GM19397 (cell line): ENCODE measurements at regions not wholly inside any gene's neighbourhood (a gene's known extent, or its start where the extent isn't known, plus 50 kb on each side); places are given as distances from the start of the nearest gene placed in this dataset.
"Not testable (repeated sequence)": the region's sequence is repeated elsewhere in the genome, so short reads cannot be mapped to it uniquely, and the experiment has no call there.

ENCODE experiments used
- ATAC-seq: cut with Tn5 transposase; IDR thresholded peaks from one replicate; pipeline ENCODE4 v1.9.1; 2021; ENCODE audit warnings: mild to moderate bottlenecking, moderate library complexity; ENCODE audit not compliant: unreplicated experiment

- ATAC-seq = no peak
Measured at GRCh38 chr15:81781395-81781794, 264.4 kb downstream of the MEX3B start.

DNA sequence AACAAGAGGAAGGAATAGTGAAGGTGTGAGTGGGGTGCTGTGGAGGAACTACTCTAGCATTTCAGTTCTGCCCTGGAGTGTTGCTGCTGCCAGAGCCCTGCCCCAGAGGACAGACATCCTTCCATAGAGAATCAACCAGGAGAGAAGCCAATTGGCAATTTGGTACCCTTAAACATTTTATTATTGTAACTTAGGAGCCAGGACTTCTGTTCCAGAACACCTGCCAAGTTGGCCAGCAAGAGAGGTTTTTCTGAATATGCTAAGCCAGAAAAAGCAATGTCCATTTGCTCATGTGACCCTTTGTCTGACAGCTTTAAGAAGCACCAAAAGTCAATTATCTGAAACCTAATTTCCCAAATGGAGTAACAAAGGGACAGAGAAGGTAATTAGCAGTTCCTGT lies 264.9 kb downstream of the MEX3B start:
- no peak for ATAC-seq

DNA sequence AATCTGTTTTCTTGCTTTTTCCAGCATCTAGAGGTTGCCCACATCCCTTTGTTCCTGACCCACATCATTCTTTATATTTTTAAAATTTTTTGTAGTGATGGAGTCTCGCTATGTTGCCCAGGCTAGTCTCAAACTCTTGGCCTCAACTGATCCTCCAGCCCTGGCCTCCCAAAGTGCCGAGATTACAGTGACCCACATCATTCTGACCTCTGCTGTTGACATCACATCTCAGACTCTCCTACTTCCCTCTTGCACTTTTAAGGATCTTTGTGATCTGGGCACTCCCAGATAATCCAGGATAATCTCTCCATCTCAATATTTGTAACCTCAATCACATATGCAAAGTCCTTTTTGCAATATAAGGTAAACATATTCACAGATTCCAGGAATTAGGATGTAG lies 266.6 kb downstream of the MEX3B start:
- no peak for ATAC-seq

DNA sequence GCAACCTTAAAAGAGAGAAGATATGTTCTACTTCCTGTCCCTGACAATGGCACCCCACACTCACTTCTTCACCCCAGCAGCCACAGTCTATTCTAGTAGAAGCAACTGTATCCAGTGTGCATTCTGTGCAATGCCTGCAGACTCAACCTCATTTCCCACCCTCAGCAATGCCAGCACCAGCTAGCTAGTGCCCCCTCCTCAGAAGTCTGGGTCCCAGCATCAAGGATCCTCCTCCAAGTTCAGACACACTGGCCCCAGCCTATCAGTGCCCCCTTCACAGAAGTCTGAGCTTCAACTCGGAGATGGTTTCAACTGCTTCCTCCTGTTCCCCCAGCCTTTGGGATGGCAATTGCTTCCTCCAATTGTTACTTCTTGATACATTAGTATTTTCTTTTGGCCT lies 268.3 kb downstream of the MEX3B start:
- ATAC-seq = no peak

GRCh38 chr15:81776976-81777375 lies 268.8 kb downstream of the MEX3B start:
- ATAC-seq = no peak

GRCh38 chr15:81775779-81776178 lies 270.0 kb downstream of the MEX3B start:
- not testable (repeated sequence) for ATAC-seq

DNA sequence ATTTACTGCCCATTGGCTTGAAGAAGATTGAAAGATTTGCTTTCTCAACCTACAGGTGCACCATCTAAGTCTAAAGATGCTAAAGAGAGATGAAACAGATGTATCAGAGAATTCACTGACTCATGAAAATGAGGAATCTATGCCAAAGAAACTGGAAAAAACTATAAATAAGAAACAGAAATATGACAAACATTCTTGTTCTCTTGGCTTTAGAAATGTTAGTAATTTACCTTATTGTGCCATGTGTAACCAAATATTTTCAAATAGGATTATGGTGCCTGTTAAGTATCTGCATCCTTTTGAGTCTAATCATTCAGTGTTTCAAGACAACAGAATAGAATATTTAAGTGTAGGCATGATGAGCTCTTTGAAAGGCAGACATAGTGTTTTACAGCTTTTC lies 271.5 kb downstream of the MEX3B start:
- ATAC-seq = no peak

- ATAC-seq = no peak
Measured at GRCh38 chr15:81768773-81769172, 277.0 kb downstream of the MEX3B start.

DNA sequence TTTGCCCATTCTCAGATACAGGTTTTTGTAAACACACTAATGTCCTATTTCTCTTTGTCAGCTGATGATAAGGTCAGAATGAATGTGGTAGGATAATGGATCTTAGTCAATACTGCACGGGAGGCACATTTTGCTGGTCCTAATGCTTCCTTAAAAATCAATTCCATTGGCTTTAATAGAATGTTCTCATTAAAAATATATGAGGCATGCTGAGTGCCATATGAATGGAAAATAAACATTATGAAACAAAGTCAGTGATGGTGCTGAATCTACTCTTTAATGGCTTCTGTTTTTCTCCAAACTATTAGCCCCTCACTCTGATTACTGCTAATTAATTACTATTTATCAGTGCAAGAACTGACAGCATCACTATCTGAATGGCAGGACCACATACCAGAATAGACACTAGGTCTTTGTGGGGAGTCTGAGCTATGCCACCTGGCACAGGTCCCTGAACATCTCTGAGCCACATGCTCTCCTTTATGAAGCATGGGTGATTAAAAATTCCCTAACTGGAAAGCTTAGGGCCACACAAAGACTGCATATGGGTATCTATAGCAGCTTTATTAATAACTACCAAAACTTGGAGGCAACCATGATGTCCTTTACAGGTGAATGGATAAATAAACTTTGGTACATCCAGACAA lies 278.9 kb downstream of the MEX3B start:
- ATAC-seq = no peak

- no peak for ATAC-seq
Measured at GRCh38 chr15:81765816-81766215, 280.0 kb downstream of the MEX3B start.

- no peak for ATAC-seq
Measured at GRCh38 chr15:81763304-81763703, 282.5 kb downstream of the MEX3B start.

DNA sequence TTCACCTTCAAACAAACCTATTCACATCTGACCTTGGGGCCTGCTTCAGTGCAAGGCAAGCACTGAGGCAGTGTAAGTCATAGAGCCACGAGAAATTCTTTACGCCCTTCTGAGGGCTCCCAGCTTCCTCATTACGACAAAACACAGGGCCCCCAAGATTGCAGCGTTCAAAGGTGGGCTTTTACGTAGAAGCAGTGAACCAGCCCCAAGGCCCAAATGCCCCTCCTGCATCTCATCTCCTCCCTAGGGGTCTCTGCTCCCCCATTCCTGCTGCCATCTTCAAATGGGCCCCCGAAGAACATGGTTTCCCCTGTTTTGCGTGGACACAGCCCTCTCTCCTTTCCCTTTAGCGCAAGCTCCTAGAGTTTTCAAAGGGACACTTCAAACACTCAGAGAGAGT lies 285.1 kb downstream of the MEX3B start:
- ATAC-seq = no peak

- no peak for ATAC-seq
Measured at GRCh38 chr15:81758818-81759284, 287.0 kb downstream of the MEX3B start.

- no peak for ATAC-seq
Measured at GRCh38 chr15:81755626-81756025, 290.2 kb downstream of the MEX3B start.

DNA sequence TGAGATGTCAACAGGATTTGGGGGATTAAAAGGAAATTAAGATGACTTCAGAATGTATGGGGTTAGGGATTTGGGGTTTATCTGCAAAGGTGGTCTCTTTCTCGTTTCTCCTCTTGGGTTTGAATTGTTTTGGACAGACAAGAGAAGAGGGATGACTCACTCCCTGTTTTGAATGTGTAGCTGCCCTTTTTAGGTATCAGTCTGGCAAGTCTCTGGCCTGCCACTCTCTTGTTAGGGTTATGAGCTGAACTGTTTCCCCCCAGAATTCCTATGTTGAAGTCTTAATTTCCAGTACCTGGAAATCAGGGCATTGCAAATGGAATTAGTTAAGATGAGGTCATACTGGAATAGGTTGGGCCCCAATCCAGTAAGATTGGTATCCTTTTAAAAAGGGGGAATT lies 291.7 kb downstream of the MEX3B start:
- no peak for ATAC-seq

DNA sequence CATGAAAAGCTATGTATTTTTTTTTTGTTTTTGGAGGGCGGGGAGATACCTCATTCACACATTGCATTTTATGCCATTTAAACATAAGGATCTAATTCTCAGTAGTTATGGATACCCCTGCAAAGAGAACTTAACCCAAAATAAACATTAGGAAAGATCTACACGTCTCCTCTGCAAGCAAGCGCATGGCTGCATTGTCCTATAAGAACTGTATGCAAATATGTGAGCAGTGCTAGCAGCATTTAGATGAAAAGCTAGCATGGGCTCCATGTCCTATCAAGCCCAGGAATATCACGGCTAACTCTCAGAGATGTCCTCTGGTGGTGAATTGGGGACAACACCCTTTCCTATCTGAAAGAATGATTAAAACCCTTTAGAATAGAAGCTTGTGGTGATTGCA lies 292.8 kb downstream of the MEX3B start:
- no peak for ATAC-seq

- no peak for ATAC-seq
Measured at GRCh38 chr15:81752546-81752942, 293.3 kb downstream of the MEX3B start.

DNA sequence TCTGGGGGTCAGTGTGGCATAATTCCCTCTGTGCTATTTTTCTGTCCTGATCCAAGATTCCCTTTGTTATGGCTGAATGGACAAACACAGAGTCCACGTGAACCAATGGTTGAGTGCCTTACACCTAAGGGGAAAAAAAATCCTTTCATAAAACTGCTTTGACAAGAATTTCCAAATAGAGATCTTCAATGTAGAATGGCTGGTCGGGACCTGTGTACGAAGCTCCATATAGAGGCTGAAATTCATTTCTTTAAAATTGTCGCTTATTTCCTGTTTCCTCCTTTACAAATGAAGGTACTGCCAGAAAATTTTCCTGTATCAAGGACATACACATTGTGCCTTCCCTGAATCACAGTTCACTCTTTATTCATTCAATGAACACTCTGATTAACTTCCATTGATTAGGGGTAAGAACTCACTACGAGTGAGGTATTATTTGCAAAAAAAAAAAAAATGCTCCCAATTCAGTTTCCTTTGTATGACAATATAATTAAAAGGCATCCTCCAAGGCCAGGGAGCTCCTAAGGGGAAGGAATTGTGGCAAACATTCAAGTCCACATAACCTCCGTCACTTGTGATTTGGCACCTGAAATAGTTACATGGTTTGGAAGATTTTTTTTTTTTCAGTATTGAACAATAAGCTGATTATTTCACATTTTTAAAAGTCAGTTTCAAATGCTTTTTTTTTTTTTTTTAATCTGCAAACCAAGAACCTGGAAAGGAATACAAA lies 293.8 kb downstream of the MEX3B start:
- no peak for ATAC-seq

- ATAC-seq = no peak
Measured at GRCh38 chr15:81751256-81751655, 294.6 kb downstream of the MEX3B start.

- no peak for ATAC-seq
Measured at GRCh38 chr15:81749716-81750375, 296.0 kb downstream of the MEX3B start.

DNA sequence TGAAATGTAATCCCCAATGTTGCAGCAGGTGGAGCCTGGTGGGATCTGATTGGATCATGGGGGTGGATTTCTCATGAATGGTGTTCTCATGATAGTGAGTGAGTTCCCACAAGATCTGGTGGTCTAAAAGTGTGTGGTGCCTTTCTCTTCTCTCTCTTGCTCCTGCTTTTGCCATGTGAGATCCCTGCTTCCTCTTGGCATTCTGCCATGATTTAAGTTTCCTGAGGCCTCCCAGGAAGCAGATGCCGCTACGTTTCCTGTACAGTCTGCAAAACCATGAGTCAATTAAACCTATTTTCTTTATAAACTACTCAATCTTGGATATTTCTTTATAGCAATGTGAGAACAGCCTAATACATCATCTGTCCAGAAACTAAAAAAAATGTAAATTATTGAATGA lies 298.3 kb downstream of the MEX3B start:
- no peak for ATAC-seq

DNA sequence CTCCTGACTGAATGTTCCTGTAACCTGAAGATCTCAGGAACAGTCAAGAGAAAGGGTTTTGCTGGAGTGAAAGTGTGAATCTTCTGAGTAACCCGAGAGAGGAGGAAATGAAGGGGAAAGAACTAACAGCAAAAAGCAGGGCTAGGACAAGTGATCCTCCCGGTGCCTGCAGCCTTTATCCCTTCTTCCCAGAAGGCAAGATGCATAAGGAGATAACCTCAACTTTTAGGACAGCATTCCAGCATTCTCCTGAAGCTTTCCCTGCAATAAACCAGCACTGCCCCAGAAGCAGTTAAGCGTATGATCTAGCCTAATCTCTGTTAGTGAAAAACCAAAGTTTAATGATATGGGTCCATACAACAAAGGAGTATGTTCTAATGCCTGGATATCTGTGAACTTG lies 298.8 kb downstream of the MEX3B start:
- no peak for ATAC-seq
